K562 (cell line): ENCODE measurements at regions not wholly inside any gene's neighbourhood (a gene's known extent, or its start where the extent isn't known, plus 50 kb on each side); places are given as distances from the start of the nearest gene placed in this dataset.

Experiments
- TF ChIP-seq, protein P1 (sequence below), 2 experiments: fragments of 450-650 bp; formaldehyde crosslinking in 1 of 2; IDR thresholded peaks; 2 replicates each; pipeline versions ENCODE4 v1.4.0 to v1.6.1; 2014 to 2020; ENCODE audit warnings: mild to moderate bottlenecking in 2 of 2, borderline replicate concordance in 1 of 2, low read depth in 1 of 2
- TF ChIP-seq, protein P2 (sequence below), 3 experiments: IDR thresholded peaks in 2 of 3; conservative IDR thresholded peaks in 1 of 3; 2 replicates each; pipeline ENCODE4 v1.5.1; 2011 to 2012; ENCODE audit warnings: low read length in 3 of 3, mild to moderate bottlenecking in 3 of 3, control low read depth in 2 of 3, improper control_type of control experiment in 1 of 3, inconsistent platforms in 1 of 3, low read depth in 1 of 3, mixed read lengths in 1 of 3, moderate library complexity in 1 of 3; ENCODE audit not compliant: insufficient read depth in 2 of 3

DNA sequence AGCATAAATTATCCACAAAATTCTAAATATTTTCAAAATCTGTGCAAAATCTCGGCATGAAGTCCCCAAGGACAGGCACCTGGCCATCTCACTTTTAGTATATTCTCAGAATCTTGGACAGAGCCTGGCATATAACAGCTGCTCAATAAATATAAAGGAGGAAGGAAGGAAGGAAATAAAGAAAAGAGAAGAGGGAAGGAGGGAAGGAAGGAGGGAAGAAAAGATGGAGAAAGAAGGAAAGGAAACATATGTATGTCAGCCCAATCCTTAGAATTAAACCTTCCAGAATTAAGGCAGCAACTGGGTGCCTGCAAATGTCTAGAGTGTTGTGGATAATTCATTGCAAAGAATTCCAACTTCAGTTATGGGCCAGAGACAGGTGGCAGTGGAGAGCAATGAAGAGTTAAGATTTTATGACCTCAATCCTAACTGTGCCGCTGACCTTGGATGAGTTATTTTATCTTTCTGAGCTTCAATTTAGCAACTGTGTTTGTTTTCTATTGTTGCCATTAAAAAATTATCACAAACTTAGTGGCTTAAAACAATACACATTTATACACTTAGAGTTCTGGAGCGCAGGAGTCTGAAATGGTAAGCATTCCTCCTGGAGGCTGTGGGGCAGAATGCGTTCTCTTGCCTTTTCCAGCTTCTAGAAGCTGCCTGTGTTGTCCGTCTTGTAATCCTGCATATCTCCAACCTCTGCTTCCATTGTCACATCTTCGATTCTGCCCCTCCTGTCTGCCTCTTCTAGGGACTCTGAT lies 200.9 kb upstream of the MSX2 start (continued):
- TF ChIP-seq, protein P1, sequence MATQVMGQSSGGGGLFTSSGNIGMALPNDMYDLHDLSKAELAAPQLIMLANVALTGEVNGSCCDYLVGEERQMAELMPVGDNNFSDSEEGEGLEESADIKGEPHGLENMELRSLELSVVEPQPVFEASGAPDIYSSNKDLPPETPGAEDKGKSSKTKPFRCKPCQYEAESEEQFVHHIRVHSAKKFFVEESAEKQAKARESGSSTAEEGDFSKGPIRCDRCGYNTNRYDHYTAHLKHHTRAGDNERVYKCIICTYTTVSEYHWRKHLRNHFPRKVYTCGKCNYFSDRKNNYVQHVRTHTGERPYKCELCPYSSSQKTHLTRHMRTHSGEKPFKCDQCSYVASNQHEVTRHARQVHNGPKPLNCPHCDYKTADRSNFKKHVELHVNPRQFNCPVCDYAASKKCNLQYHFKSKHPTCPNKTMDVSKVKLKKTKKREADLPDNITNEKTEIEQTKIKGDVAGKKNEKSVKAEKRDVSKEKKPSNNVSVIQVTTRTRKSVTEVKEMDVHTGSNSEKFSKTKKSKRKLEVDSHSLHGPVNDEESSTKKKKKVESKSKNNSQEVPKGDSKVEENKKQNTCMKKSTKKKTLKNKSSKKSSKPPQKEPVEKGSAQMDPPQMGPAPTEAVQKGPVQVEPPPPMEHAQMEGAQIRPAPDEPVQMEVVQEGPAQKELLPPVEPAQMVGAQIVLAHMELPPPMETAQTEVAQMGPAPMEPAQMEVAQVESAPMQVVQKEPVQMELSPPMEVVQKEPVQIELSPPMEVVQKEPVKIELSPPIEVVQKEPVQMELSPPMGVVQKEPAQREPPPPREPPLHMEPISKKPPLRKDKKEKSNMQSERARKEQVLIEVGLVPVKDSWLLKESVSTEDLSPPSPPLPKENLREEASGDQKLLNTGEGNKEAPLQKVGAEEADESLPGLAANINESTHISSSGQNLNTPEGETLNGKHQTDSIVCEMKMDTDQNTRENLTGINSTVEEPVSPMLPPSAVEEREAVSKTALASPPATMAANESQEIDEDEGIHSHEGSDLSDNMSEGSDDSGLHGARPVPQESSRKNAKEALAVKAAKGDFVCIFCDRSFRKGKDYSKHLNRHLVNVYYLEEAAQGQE (IDR thresholded peaks at IDR 0.05; ENCODE audit: borderline replicate concordance) = peak; percentile 10; the same call in 1 of the 2 replicates
- TF ChIP-seq, protein P1 (CRISPR knock-in tag; IDR thresholded peaks at IDR 0.05; ENCODE audit: low read depth) = no peak
- TF ChIP-seq, protein P2, sequence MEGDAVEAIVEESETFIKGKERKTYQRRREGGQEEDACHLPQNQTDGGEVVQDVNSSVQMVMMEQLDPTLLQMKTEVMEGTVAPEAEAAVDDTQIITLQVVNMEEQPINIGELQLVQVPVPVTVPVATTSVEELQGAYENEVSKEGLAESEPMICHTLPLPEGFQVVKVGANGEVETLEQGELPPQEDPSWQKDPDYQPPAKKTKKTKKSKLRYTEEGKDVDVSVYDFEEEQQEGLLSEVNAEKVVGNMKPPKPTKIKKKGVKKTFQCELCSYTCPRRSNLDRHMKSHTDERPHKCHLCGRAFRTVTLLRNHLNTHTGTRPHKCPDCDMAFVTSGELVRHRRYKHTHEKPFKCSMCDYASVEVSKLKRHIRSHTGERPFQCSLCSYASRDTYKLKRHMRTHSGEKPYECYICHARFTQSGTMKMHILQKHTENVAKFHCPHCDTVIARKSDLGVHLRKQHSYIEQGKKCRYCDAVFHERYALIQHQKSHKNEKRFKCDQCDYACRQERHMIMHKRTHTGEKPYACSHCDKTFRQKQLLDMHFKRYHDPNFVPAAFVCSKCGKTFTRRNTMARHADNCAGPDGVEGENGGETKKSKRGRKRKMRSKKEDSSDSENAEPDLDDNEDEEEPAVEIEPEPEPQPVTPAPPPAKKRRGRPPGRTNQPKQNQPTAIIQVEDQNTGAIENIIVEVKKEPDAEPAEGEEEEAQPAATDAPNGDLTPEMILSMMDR (IDR thresholded peaks at IDR 0.05 in 2 of 3, conservative IDR thresholded peaks at IDR 0.05 in 1 of 3; ENCODE audit: insufficient read depth in 2 of 3, low read depth in 1 of 3, low read length in 3 of 3) = peak; percentile 11 to 26 (median 14); a peak in 1 of 6 replicates
